ENCODE measurements at regions not wholly inside any gene's neighbourhood (a gene's known extent, or its start where the extent isn't known, plus 50 kb on each side); places are given as distances from the start of the nearest gene placed in this dataset.
A peak's percentile ranks its signal among the peaks of the same experiment; 100 is the strongest.

DNA sequence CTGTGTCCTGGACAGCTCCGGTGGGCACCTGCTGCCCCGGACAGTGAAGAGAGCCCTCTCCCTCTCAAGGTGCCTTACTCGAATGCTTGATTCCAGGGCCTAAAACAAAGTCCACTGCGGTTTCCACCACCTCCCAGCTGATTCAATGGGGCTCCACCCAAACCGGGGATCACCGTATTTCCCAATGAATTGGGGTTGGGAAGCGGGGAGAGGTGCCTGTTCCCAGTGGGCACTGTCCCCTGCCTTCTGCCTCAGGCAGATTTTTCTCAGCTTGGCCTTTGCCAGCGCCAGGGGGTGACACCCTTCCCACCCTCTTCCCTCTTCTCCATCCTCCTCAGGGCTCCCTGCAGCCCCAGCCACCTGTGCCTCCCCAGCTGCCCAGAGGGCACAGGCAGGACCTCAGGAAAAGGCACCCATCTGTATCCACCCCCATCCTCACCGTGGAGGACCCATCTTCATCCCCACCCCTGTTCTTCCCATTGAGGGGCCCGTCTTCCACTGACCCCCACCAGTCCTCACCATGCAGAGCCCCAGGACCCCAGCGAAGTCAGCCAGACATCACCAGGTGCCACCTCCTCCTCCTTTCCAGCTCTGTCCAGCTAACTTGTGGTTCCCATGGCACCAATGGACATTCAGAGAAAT, 66.7 kb upstream of the HPCAL1 start:
- DNase-seq (peak in 1 of 3 donors; percentile 17), ATAC-seq (no peak)
- no peak overlapping the region for H3K4me3 ChIP-seq
- intact Hi-C loops (cut with DNase I, micrococcal nuclease): no loop called here
- H3K4me1 ChIP-seq (ENCODE audit: low read depth): no peaks in the 10 kb centered on the region
- no peaks in the 10 kb centered on the region for H3K36me3 ChIP-seq (ENCODE audit: low read depth)
- no peaks in the 10 kb centered on the region for H3K9me3 ChIP-seq
- TF ChIP-seq CTCF (IDR thresholded peaks at IDR 0.05): no peak

DNA sequence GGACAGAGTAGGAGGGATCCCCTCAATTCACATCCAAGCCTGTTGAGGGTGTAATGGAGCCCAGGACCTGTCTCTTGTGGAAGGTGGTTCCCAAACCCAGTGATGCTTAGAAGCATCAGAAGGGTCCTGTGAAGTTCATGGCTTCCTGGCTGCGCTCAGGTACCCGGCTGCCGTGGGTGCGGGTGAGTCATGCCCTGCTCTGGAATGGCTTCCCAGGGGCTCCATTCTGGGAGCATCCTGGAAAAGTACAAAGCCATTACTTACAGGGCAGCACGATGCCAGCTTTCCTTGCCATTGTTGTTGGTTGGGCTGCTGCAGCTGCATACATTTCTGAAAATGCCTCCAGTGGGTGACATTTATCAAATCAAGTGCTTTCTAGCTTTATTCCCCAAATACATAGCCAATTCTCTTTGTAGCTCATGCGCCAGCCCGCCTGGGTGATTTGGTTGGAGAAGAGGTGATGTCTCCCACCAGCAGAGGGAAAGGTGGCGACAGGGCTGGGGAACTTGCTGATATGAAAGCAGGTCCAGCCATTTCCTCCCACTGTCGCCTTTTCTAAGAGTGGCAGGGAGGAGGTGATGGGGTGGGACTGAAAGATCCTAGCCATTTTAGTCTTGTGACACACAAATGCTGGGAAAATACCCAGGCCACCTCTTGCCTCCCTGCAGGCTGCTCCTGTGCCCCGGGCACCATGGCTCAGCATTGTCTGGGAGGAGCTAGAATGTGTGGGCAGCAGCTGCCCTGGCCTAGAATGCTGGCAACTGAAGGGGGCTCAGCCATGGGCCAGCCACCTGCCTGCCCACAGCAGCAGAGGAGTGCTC, 65.9 kb upstream of the HPCAL1 start:
- H3K4me3 ChIP-seq: no peak overlapping the region
- intact Hi-C loops (cut with DNase I, micrococcal nuclease): no loop called here
- no peaks in the 10 kb centered on the region for H3K36me3 ChIP-seq (ENCODE audit: low read depth)
- no peaks in the 10 kb centered on the region for H3K9me3 ChIP-seq
- no peaks in the 10 kb centered on the region for H3K4me1 ChIP-seq (ENCODE audit: low read depth)
- peak; percentile 16 for ATAC-seq
- no peak for TF ChIP-seq CTCF (IDR thresholded peaks at IDR 0.05)
- DNase-seq: peak in 1 of 3 donors; percentile 7

GRCh38 chr2:10237392-10238321, 65.0 kb upstream of the HPCAL1 start:
- Histone ChIP-seq H3K9me3 (no peaks in the 10 kb centered on the region), H3K4me1 (ENCODE audit: low read depth) (no peaks in the 10 kb centered on the region), H3K4me3 (no peak overlapping the region), H3K36me3 (ENCODE audit: low read depth) (no peaks in the 10 kb centered on the region)
- no peak for TF ChIP-seq CTCF (IDR thresholded peaks at IDR 0.05)
- no peak for ATAC-seq
- peak in 2 of 3 donors; percentile 19 to 38 for DNase-seq
- intact Hi-C loops (cut with DNase I, micrococcal nuclease): no loop called here

GRCh38 chr2:10238396-10238795, 64.3 kb upstream of the HPCAL1 start:
- no peaks in the 10 kb centered on the region for H3K36me3 ChIP-seq (ENCODE audit: low read depth)
- no peak for TF ChIP-seq CTCF (IDR thresholded peaks at IDR 0.05)
- ATAC-seq (no peak), DNase-seq (no peak)
- no peaks in the 10 kb centered on the region for H3K4me1 ChIP-seq (ENCODE audit: low read depth)
- intact Hi-C loops (cut with DNase I, micrococcal nuclease): no loop called here
- H3K4me3 ChIP-seq: no peak overlapping the region
- H3K9me3 ChIP-seq: no peaks in the 10 kb centered on the region

DNA sequence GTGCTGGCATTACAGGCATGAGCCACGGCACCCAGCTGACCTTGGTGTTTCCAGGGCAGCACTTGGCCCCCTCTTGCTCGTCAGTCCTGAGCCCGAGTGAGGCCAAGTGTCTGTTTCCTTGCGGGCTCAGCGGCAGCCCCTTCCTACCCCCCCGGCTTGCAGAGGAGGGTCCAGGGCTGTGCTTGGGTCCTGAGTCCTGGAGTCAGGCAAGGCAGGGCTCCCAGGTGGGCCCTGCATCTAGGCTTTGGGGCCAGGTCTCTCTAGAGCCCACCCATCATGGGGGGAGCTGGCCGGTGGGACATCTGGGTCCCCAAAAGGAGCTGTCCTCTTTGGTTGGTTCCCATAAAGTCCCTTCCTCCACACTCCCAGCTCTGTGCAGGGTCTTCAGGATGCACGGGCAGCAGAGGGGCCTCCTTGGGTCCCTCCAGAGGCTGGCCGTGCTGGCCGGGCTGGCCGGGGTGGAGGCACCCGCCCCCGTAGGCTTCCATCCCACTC, 63.7 kb upstream of the HPCAL1 start:
- DNase-seq (peak in 1 of 3 donors; percentile 9), ATAC-seq (no peak)
- Histone ChIP-seq H3K4me3 (no peak overlapping the region), H3K4me1 (ENCODE audit: low read depth) (no peaks in the 10 kb centered on the region), H3K36me3 (ENCODE audit: low read depth) (no peaks in the 10 kb centered on the region), H3K9me3 (no peaks in the 10 kb centered on the region)
- intact Hi-C loops (cut with DNase I, micrococcal nuclease): no loop called here
- TF ChIP-seq CTCF (IDR thresholded peaks at IDR 0.05): no peak
